Smooth muscle cell of the brain vasculature (primary cell): ENCODE measurements at regions not wholly inside any gene's neighbourhood (a gene's known extent, or its start where the extent isn't known, plus 50 kb on each side); places are given as distances from the start of the nearest gene placed in this dataset.

Experiments
- DNase-seq: peaks from one replicate; pipeline ENCODE4 v3.0.0-alpha.2; 2012; ENCODE audit warnings: low read depth, low spot score

DNA sequence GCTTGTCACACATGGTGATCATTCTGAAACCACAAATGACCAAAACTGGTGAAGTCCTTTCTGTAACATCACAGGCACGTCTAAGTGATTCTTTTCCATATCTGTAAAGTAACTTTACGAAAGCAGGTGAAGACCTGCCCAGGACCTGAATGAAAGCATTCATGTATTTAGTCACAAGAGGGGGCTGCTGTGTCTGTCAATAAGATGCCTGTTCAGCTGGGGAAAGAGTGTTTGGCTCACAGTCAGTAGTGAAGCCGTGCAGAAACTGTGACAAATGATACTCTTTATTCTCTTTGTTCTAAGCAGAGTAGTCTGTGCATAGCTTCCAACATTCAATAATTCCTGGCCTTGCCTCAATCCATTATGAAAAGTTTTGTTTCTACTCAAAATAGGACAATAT, 373.5 kb upstream of the OR4E1 start:
- no peak for DNase-seq

GRCh38 chr14:22046063-22046462, 372.4 kb upstream of the OR4E1 start:
- DNase-seq, result no peak

DNA sequence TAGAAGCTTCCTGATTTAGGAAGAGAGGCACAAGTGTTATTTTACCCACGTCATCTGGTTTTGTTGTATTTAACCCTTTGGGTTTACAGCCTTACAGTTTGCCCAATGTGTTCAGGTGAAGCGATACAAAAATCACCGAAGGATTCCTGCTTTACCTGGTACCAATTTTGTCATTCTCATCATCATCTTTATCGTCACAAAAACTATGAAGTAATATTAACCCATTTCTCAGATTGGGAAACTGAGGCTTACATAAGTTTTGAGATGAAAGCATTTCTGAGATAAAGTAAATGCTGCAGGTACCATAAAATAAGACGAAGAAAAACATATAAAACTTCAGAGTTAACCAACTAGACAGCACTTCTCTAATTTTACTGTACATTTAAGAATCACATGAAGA, 370.6 kb upstream of the OR4E1 start:
- no peak for DNase-seq

- no peak for DNase-seq
Measured at GRCh38 chr14:22040781-22041125, 367.1 kb upstream of the OR4E1 start.

GRCh38 chr14:22039938-22040780, 366.5 kb upstream of the OR4E1 start:
- no peak for DNase-seq

DNA sequence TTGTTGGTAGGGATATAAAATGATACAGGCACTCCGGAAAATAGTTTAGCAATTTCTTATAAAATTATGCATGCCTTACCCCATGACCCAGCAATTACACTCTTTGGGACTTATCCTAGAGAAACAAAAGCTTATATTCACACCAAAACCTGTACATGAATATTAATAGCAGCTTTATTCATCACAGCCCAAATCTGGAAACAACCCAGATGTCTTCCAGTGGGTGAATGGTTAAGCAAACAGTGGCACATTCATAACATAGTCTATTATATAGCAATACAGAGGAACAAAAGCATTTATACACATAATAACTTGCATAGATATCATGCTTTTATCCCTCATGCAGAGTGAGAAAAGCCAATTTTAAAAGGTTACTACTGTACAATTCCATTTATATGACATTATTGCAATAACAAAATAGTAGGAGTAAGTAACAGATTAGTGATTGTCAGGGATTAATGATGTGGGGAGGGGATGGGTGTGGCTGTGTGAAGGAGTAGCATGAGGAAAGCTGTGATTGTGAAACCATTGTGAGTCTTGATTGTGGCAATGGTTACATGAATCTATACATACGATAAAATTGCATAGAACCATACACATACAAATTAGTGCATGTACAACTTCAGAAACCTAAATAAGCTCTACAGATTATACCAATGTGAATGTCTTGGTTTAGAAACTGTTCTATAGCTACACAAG, 363.1 kb upstream of the OR4E1 start:
- no peak for DNase-seq

DNA sequence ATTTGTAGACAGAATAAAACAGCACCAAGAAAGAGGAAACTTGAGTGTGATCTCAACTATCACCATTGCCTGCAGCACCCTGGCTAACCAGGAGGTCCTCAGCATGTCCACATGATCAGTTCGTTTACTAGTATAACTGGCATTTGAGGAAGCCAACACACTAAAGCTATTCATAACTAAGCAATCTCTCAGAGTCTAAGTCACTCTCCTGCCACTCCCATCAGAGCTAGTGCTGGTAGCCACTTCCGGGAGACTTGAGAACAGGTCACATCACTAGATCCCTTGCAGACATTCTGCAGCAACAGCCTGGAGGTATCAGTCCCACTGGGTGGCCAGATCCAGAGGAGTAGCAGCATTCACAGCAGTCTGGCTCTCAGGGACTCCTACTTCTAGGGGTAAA, 352.9 kb upstream of the OR4E1 start:
- DNase-seq, result no peak

GRCh38 chr14:22025879-22026278, 352.3 kb upstream of the OR4E1 start:
- DNase-seq, result no peak

DNA sequence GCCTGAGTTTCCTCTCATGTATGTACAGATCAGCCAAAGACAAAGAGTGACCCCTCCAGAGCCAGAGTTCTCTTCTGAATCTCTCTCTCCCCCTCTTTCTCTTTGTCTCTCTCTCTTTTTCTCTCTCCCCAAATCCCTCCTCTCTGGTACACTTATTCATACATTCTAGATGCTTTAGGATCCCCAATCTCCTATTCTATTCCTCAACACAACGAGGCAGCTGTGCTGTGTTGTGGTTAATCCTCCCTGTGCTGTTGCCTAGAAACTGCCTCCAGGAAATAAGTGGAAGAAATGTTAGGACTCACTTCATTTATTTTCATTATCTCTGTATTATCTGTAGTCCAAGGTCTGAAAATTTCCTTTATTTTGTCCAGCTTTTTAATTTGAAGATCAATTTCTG, 350.5 kb upstream of the OR4E1 start:
- no peak for DNase-seq

DNA sequence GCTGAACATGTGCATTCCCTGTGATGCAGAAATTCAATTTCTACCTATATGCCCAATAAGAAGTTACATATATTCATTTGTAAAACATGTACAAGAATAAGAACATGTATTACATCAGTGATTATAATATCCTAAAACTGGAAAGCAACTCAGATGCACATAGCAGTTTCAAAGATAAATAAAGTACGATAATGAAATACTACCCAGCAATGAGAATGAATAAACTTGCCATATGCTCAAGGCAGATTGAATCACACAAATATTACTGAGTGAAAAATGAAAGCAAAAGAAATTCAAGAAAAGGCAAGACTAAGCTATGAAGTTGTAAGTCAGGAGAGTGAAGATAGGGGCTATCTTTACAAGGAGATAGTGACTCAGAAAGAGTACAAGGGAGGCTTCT, 345.3 kb upstream of the OR4E1 start:
- DNase-seq, result no peak

- DNase-seq, result no peak
Measured at GRCh38 chr14:22012452-22012851, 338.8 kb upstream of the OR4E1 start.

- no peak for DNase-seq
Measured at GRCh38 chr14:22011253-22011642, 337.6 kb upstream of the OR4E1 start.

DNA sequence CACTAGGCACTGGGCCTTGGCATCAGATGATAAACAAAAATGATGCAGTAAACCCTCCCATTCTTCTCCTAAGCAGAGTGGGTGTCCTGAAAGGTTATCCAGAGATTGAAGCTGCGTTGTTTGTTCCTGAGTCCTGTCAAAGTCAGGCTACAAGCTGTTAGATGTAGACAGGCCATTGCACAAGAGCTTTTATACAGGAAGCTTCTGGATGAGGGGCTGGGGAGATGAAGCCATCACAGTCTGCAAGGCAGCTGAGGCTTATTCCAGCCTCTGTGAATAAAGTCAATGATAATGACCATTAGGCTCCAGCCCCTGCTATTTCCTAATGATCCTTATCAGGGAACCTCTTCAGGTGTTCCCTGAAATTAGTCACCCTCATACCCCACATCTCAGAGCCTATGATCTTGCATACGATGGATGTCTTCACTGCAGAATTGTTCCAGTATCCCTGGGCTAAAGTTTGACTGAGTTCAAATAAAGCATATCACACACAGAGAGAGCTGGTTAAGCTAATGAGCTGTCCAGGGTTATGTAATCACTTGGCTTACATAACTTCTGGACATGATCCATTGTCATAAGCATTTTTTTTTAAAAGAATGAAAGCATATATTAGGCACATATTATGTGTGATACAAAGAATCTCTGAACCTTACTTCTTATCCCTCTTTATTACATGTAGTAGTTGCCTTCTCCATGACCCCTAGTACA, 337.1 kb upstream of the OR4E1 start:
- DNase-seq, result no peak

- DNase-seq, result no peak
Measured at GRCh38 chr14:22008766-22009165, 335.1 kb upstream of the OR4E1 start.

GRCh38 chr14:22007784-22008412, 334.3 kb upstream of the OR4E1 start:
- no peak for DNase-seq

GRCh38 chr14:22007363-22007762, 333.7 kb upstream of the OR4E1 start:
- no peak for DNase-seq

DNA sequence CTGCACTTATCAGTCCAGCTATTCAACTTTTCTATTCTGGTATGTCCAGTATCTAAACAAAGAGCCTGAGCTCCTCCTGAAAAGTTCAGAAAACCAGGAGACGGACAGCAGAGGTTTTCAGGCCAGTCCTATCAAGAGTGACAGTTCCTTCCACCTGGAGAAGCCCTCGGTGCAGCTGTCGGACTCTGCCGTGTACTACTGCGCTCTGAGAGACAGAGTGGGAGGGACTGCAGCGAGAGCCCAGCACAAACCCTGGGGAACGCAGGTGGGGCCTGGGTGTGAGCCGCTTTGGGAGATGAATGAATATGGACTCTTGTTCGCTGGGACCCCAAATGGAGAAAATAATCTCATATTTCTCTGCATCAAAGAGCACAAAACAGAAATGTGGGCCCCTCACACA, 329.8 kb upstream of the OR4E1 start:
- DNase-seq, result no peak

GRCh38 chr14:22002860-22003284, 329.3 kb upstream of the OR4E1 start:
- DNase-seq, result no peak

- no peak for DNase-seq
Measured at GRCh38 chr14:21999402-21999801, 325.8 kb upstream of the OR4E1 start.

GRCh38 chr14:21997300-21997699, 323.7 kb upstream of the OR4E1 start:
- DNase-seq, result no peak

- no peak for DNase-seq
Measured at GRCh38 chr14:21995332-21995731, 321.7 kb upstream of the OR4E1 start.

DNA sequence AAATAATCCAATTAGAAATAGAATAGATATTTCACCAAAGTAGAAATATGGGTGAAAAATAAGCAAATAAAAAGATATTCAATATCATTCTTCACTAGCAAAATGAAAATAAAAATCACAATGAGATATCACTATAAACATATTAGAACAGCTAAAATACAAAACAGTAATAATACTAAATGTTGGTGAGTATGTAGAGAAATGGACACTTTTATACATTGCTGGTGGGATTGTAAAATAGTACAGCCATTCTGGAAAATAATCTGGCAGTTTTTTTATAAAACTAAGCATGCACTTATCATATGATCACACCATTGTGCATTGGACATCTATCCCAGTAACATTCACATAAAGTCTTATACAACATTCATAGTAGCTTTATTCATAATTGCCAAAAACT, 320.2 kb upstream of the OR4E1 start:
- DNase-seq, result no peak
